Astrocyte (in vitro differentiated cells and primary cell): ENCODE measurements at regions not wholly inside any gene's neighbourhood (a gene's known extent, or its start where the extent isn't known, plus 50 kb on each side); places are given as distances from the start of the nearest gene placed in this dataset.

Source experiments
- DNase-seq: peaks from one replicate; pipeline ENCODE4 v3.0.0-alpha.2; 2010; ENCODE audit warnings: low read depth
- FAIRE-seq: peaks from 2 replicates; lab custom pipeline; 2011; peaks lifted over from hg19 to GRCh38; lab: Jason Lieb, UNC
- H2AFZ ChIP-seq: 2 replicates; pipeline ENCODE4 v1.6.0; 2012; ENCODE audit warnings: low read depth, low read length, inconsistent platforms
- H3K27ac ChIP-seq: 2 replicates; pipeline ENCODE4 v1.5.1; 2011; ENCODE audit warnings: low read depth, low read length, inconsistent platforms
- H3K27me3 ChIP-seq: 2 replicates; pipeline ENCODE4 v1.6.0; 2011; ENCODE audit warnings: low read length, inconsistent platforms; ENCODE audit not compliant: insufficient read depth
- H3K36me3 ChIP-seq: 2 replicates; pipeline ENCODE4 v1.5.1; 2011; ENCODE audit warnings: low read length, inconsistent platforms; ENCODE audit not compliant: insufficient read depth
- H3K4me1 ChIP-seq: 2 replicates; pipeline ENCODE4 v1.5.1; 2011; ENCODE audit warnings: low read length, inconsistent platforms; ENCODE audit not compliant: insufficient read depth
- H3K4me2 ChIP-seq: 2 replicates; pipeline ENCODE4 v1.6.0; 2012; ENCODE audit warnings: low read length, inconsistent platforms
- H3K4me3 ChIP-seq: 2 replicates; pipeline ENCODE4 v1.5.1; 2011; ENCODE audit warnings: low read depth, mild to moderate bottlenecking, low read length, inconsistent platforms; ENCODE audit not compliant: insufficient read depth
- H3K79me2 ChIP-seq: 2 replicates; pipeline ENCODE4 v1.6.0; 2012; ENCODE audit warnings: mild to moderate bottlenecking, low read length, inconsistent platforms; ENCODE audit not compliant: insufficient read depth
- H3K9ac ChIP-seq: 2 replicates; pipeline ENCODE4 v1.6.0; 2012; ENCODE audit warnings: mild to moderate bottlenecking, low read length, inconsistent platforms
- H3K9me3 ChIP-seq: 2 replicates; pipeline ENCODE4 v1.5.1; 2012; ENCODE audit warnings: low read depth, mild to moderate bottlenecking, low read length, inconsistent platforms; ENCODE audit not compliant: insufficient read depth
- H4K20me1 ChIP-seq: 2 replicates; pipeline ENCODE4 v1.6.0; 2012; ENCODE audit warnings: low read length, inconsistent platforms; ENCODE audit not compliant: insufficient read depth
- H3K27ac Mint-ChIP-seq: one replicate; pipeline ENCODE4 v1.8.0; 2021; ENCODE audit warnings: mild to moderate bottlenecking, mixed read lengths; ENCODE audit not compliant: unreplicated experiment
- H3K27me3 Mint-ChIP-seq: one replicate; pipeline ENCODE4 v1.8.0; 2021; ENCODE audit warnings: low read depth, mixed read lengths; ENCODE audit not compliant: unreplicated experiment
- H3K36me3 Mint-ChIP-seq: one replicate; pipeline ENCODE4 v1.8.0; 2021; ENCODE audit warnings: low read depth, mixed read lengths; ENCODE audit not compliant: unreplicated experiment
- H3K4me1 Mint-ChIP-seq: one replicate; pipeline ENCODE4 v1.8.0; 2021; ENCODE audit warnings: low read depth, mixed read lengths; ENCODE audit not compliant: unreplicated experiment
- H3K4me3 Mint-ChIP-seq: one replicate; pipeline ENCODE4 v1.8.0; 2021; ENCODE audit warnings: mild to moderate bottlenecking, moderate library complexity, mixed read lengths; ENCODE audit not compliant: unreplicated experiment
- H3K9me3 Mint-ChIP-seq: one replicate; pipeline ENCODE4 v1.8.0; 2021; ENCODE audit warnings: mild to moderate bottlenecking, mixed read lengths; ENCODE audit not compliant: unreplicated experiment
- EZH2 ChIP-seq: IDR thresholded peaks from 2 replicates; pipeline ENCODE4 v1.6.1; 2012; ENCODE audit warnings: mild to moderate bottlenecking, low read length, inconsistent platforms; ENCODE audit not compliant: insufficient read depth
- TF ChIP-seq, protein P1 (sequence below): IDR thresholded peaks from 2 replicates; pipeline ENCODE4 v1.5.1; 2011; ENCODE audit warnings: low read depth, mild to moderate bottlenecking, inconsistent platforms, low read length, moderate library complexity; ENCODE audit not compliant: insufficient read depth

- H3K79me2 ChIP-seq: no peaks in the 10 kb centered on the region
- no peaks in the 10 kb centered on the region for H4K20me1 ChIP-seq
- H3K4me1 Mint-ChIP-seq: peaks cover 7% of the 10 kb centered on the region
- DNase-seq (no peak), FAIRE-seq (no peak)
- H3K36me3 Mint-ChIP-seq: no peaks in the 10 kb centered on the region
- H3K4me2 ChIP-seq: no peak overlapping the region
- H3K4me3 Mint-ChIP-seq: no peak overlapping the region
- peak overlapping the region; percentile 23 for H3K27ac Mint-ChIP-seq
- no peak overlapping the region for H3K4me3 ChIP-seq
- H2AFZ ChIP-seq: no peak overlapping the region
- no peaks in the 10 kb centered on the region for H3K27me3 Mint-ChIP-seq
- H3K27me3 ChIP-seq: no peaks in the 10 kb centered on the region
- no peak overlapping the region for H3K27ac ChIP-seq
- no peaks in the 10 kb centered on the region for H3K9me3 ChIP-seq
- no peaks in the 10 kb centered on the region for H3K4me1 ChIP-seq
- no peak for TF ChIP-seq EZH2
- TF ChIP-seq, protein P1, sequence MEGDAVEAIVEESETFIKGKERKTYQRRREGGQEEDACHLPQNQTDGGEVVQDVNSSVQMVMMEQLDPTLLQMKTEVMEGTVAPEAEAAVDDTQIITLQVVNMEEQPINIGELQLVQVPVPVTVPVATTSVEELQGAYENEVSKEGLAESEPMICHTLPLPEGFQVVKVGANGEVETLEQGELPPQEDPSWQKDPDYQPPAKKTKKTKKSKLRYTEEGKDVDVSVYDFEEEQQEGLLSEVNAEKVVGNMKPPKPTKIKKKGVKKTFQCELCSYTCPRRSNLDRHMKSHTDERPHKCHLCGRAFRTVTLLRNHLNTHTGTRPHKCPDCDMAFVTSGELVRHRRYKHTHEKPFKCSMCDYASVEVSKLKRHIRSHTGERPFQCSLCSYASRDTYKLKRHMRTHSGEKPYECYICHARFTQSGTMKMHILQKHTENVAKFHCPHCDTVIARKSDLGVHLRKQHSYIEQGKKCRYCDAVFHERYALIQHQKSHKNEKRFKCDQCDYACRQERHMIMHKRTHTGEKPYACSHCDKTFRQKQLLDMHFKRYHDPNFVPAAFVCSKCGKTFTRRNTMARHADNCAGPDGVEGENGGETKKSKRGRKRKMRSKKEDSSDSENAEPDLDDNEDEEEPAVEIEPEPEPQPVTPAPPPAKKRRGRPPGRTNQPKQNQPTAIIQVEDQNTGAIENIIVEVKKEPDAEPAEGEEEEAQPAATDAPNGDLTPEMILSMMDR: no peak
- no peaks in the 10 kb centered on the region for H3K36me3 ChIP-seq
- no peaks in the 10 kb centered on the region for H3K9me3 Mint-ChIP-seq
- no peak overlapping the region for H3K9ac ChIP-seq
Measured at GRCh38 chr2:14199040-14199439, 433.5 kb upstream of the LRATD1 start.

- no peaks in the 10 kb centered on the region for H3K36me3 Mint-ChIP-seq
- H3K27me3 Mint-ChIP-seq: no peaks in the 10 kb centered on the region
- H3K27ac Mint-ChIP-seq: no peak overlapping the region
- H3K4me1 Mint-ChIP-seq: no peaks in the 10 kb centered on the region
- H3K9me3 ChIP-seq: no peaks in the 10 kb centered on the region
- no peaks in the 10 kb centered on the region for H3K36me3 ChIP-seq
- no peaks in the 10 kb centered on the region for H4K20me1 ChIP-seq
- H3K9me3 Mint-ChIP-seq: no peaks in the 10 kb centered on the region
- H3K4me3 Mint-ChIP-seq: no peak overlapping the region
- TF ChIP-seq EZH2: no peak
- TF ChIP-seq, protein P1: no peak
- H2AFZ ChIP-seq: no peak overlapping the region
- FAIRE-seq (no peak), DNase-seq (no peak)
- H3K4me2 ChIP-seq: no peak overlapping the region
- no peaks in the 10 kb centered on the region for H3K4me1 ChIP-seq
- H3K4me3 ChIP-seq: no peak overlapping the region
- no peak overlapping the region for H3K27ac ChIP-seq
- H3K27me3 ChIP-seq: no peaks in the 10 kb centered on the region
- no peaks in the 10 kb centered on the region for H3K79me2 ChIP-seq
- H3K9ac ChIP-seq: no peak overlapping the region
Measured at GRCh38 chr2:14219306-14219705, 413.2 kb upstream of the LRATD1 start.

GRCh38 chr2:14220101-14220500, 412.4 kb upstream of the LRATD1 start:
- no peak overlapping the region for H3K4me2 ChIP-seq
- no peak overlapping the region for H2AFZ ChIP-seq
- no peaks in the 10 kb centered on the region for H4K20me1 ChIP-seq
- Mint-ChIP-seq H3K4me3 (no peak overlapping the region), H3K27me3 (no peaks in the 10 kb centered on the region), H3K27ac (no peak overlapping the region), H3K4me1 (no peaks in the 10 kb centered on the region), H3K36me3 (no peaks in the 10 kb centered on the region), H3K9me3 (no peaks in the 10 kb centered on the region)
- DNase-seq (peak; percentile 15), FAIRE-seq (no peak)
- H3K27me3 ChIP-seq: no peaks in the 10 kb centered on the region
- no peaks in the 10 kb centered on the region for H3K4me1 ChIP-seq
- no peaks in the 10 kb centered on the region for H3K79me2 ChIP-seq
- no peak overlapping the region for H3K9ac ChIP-seq
- no peak overlapping the region for H3K27ac ChIP-seq
- H3K36me3 ChIP-seq: no peaks in the 10 kb centered on the region
- H3K4me3 ChIP-seq: no peak overlapping the region
- TF ChIP-seq, protein P1: no peak
- no peak for TF ChIP-seq EZH2
- H3K9me3 ChIP-seq: no peaks in the 10 kb centered on the region
